GM19395 (cell line): ENCODE measurements at regions not wholly inside any gene's neighbourhood (a gene's known extent, or its start where the extent isn't known, plus 50 kb on each side); places are given as distances from the start of the nearest gene placed in this dataset.

Experiments used
- ATAC-seq: cut with Tn5 transposase; IDR thresholded peaks from one replicate; pipeline ENCODE4 v1.9.1; 2021; ENCODE audit warnings: mild to moderate bottlenecking, moderate library complexity; ENCODE audit not compliant: unreplicated experiment

DNA sequence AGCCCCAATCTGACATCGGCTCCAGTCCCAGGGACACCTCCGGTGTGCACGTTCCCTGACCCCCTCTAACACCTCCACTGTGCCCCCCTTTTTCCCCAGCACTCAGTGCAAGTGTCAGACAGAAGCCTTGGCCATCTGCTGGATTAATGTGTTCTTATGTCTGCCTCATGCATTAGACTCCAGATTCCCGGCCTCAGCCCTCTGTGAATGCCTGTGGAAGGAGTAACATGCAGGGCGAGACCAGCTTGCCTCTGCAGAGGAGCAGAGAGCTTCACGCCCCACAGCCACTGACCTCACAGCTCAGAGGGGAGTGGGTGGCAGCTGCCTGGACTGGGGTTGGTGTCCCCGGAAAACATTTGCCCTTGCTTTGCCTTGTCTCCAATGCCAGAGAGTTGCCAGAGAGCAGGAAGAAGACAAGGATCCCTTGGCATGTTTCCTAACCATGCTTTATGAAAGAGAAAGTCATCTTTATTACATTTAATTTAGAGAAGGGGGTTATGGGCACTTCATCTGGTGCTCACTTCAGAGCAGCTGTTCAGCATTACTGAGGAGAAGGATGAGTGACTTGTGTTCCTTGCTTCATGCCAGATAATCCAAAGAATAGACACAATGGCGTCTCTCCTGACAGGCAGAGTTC, 91.6 kb upstream of the CXCL12 start:
- ATAC-seq, result no peak

DNA sequence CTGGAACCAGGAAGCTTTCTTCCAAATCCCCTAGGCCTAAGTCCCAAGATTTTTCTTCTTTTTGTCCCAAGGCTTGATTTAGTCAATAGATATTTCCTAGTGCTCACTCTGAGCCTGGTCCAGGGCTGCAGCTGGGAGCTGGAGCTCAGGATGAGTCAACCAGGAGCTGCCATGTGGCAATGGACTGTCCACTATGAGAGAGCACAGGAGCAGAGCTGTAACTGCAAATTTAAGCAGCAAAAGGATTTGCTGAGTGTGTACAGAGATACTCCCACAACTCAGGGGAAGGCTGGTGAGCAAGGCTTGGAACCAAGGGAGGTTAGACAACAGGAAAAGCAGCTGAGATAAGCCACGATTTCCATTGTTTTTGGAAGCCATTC, 92.1 kb upstream of the CXCL12 start:
- ATAC-seq, result no peak

DNA sequence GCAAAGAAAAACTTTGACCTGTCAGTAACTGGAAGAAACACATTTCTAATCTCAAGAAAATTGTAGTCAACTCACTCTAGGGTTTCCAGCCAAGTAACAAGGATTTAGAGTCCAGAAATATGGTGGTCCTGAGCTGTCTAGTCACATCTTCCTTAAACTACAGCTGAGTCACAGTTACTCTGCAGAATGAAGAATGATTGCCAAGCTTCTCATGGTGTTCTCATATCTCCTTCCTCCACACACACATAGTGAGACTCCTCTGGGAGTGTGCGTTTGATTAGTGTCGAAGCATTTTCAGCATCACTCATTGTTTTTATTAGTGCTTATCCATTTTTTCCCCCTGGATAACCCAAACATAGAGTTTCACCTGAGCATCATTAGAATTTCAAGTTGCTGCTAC, 93.1 kb upstream of the CXCL12 start:
- no peak for ATAC-seq

DNA sequence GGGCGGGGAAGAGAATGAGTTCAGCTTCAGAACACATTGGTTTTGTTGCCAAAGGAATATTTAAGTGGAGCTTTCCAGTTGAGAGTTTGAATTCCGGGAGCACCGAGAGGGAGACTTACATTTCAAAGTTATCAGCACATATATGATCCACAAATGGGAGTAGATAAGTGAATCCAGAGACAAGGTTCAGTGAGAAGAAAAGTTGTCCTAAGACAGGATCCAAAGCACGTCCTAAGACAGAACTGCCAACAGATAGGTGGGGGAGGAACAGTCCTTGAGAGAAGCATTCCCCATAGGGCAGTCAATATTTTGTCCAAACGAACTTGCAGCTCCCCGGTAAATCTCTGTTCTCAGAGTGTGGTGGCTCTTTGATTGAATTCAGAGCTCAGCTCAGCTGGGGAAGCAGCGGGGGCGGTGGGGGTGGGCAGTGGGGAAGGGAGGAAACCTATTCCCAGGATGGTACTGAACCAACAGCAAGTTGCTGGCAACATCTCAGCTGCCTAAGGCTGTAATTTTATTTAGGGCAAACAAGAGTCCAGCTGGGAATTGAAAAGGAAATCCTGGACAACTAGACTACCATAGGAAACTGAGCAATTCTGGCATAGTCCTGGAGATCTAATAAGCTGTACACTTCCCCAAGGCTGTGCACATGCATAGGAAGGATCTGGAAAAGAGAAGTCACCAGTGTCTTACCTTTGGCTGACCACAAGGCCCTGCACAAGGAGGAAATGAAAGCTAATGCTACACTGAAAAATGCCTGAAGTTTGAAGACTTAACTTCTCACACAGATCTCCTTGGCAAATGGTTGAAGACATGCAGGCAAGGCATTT, 94.2 kb upstream of the CXCL12 start:
- ATAC-seq, result no peak

DNA sequence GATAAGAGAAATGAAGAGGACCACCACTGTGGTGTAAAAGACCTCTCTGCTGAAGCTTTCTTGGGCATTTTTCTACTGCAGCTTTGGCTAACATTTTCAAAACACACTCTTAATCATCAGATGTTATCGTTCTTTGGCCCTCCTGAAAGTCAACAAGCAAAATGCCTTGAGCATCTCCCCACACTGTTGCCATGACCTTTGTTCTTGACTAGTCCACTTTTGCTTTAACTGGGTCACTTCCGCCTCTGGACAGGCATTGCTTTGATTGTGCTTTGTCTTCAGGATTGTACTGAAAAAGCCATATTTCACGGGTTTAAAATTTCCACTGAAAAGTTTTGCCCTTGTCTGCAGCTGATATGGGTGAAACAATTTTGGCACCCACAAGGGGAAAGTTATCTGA, 107.8 kb upstream of the CXCL12 start:
- no peak for ATAC-seq

DNA sequence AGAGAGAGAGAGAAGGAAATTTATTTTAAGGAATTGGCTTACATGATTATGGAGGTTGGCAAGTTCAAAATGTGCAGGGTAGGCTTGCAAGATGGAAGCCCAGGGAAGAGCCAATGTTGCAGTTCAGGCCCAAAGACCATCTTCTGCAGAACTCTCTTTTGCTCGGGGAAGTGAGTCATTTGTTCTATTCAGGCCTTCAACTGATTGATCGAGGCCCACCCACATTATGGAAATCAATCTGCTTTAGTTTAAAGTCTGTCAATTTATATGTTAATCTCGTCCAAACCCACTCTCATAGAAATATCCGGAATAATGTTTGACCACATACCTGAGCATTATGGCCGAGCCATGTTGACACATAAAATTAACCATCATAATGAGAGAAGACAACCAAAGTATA, 113.3 kb upstream of the CXCL12 start:
- no peak for ATAC-seq

DNA sequence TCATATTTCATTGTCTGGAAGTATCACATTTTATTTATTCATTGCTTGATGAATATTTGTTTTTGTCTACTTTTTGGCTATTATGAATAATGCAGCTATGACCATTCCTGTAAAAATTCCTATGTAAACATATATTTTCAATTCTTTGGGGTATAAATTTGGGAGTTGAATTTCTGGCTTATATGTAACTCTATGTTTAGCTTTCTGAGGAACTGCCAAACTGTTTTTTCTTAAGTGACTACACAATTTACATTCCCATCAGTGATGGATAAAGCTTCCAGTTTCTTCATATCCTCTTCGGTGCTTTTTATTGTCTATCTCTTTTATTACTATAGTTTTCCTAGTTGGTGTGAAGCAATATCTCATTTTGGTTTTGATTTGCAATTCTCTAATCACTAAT, 115.6 kb upstream of the CXCL12 start:
- ATAC-seq, result no peak

DNA sequence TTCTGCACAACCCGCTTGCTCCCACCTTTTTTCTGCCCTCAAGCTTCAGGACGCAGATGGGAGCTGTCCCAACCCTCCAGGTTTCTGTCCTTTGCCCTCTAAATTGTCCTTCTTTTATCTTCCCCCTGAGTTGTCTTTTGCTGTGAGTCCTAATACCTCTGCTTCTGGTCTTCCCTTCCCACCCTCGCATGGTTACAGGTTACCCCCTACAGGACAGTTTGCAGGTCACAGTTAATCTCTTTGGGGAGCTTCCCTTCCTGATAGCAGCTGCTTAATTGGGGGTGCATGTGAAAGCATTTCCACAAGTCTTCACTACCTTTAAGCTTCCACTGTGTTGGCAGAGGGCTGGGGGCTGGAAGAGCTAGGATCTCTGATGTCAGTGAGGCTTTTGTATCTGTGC, 121.5 kb upstream of the CXCL12 start:
- ATAC-seq, result no peak

DNA sequence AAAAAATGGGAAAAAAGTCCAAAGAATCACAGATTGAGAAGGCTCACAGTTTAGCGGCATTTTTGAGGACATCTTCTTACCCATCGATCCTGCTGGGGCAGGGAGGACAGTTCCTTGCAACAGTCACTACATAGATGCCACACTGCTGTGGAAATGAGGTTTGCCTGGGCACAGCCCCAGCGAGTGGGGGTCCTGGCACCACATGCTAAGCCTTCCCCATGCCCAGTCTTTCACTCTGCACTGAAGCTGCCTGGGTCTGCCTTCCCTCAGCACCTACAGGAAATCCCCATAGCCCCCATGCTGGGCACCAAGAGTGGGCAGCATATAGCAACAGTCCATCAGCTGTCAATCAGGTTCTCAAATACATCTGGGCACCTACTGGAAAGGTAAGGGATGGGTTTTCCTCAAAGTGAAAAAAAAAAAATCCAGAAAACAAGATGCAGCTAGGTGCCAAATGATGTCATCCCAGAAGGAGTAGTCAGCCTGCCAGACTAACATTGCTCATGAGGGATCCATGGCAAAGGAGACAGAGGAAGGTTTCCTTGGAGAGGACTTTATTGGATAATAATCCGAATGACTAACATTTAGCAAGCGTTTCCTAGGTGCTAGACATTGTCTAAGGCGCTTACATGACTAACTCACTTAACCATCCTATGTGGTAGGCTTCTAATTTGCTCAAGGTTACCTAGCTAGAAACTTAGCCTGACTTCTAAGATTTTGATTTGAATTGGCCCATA, 125.7 kb upstream of the CXCL12 start:
- ATAC-seq, result no peak

DNA sequence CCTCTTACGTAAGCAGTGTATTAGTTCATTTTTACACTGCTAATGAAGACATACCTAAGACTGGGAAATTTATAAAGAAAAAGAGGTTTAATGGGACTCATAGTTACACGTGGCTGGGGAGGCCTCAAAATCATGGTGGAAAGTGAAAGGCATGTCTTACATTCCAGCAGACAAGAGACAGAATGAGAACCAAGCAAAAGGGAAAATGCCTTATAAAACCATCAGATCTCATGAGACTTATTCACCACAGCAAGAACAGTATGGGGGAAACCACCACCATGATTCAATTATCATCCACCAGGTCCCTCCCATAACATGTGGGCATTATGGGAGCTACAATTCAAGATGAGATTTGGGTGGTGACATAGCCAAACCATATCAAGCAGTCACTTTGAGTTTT, 126.3 kb upstream of the CXCL12 start:
- no peak for ATAC-seq

DNA sequence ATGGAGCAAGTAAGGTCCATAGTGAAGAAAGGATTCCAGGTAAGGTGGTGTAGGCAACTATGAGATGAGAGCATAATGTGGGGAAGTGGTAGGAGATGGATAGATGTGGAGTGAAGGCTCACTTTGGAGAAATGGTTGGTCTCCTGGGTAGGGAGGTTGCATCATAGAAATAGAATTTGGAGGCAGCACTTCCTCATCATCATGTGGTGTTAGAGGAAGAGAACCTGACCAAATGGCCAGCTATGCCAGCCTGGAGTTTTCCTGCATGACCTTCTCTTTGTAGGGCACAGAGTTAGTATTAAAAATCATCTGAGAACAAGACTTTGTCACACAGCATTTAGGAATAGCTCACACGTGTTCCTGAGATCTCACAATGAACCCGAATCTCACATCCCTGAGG, 126.7 kb upstream of the CXCL12 start:
- no peak for ATAC-seq

DNA sequence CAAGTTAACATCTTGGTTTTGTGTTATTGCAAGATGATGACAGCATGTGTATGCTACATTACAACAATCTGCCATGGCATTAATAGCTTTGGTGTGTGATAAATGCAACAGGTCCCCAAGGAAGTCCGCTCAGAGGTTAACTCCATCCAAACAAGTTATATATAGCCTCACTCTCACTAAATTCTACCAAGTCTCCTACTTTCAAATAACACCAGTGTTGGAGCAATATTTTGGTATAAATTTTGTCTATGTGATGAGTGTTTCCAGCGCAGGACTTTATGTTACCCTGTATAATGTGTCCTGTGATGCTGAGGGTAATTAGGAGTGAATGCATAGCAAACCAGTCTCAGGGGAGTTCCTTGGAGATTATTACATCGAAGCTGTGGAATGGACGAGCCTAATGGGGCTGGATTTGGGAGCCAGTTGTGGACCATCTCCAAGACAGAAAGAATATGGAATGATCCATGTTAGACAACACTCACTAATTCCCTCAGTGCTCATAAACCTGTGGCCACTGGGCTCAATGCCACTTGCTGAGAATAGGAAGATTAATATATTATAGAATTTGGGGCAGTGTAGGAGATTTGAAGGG, 127.6 kb upstream of the CXCL12 start:
- ATAC-seq, result no peak

DNA sequence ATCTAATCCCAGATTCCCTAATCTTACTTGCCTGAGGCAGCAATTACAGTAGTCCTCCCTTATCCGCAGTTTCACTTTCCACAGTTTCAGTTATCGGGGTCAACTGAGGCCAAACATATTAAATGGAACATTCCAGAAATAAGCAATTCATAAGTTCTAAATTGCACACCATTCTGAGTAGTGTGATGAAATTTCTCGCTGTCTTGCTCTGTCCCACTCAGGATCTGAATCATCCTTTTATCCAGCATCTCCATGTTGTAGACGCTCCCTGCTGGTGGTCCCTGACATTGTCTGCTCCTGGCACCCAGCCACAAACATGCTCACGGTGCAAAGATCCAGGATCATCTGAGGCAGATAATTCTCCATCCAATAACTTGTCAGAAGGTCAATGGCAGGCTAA, 128.7 kb upstream of the CXCL12 start:
- ATAC-seq, result no peak

DNA sequence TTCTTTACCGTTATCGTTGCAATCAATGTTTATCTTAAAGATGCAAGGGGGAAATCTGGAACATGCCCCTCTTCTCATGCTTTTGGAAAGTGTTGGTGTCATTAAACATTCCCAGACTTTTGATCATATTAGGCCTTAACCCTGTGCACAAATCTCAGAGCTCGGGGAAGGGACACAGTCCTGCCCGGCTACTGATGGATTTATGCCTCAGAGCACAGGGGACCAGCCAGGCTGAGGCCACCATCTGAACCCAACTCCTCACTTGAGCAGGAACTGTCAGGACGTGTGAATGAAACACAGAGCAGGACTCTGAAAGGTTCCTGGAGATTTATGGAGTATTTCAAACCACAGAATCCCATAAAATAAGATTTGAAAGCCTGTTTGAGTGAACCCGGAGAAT, 132.0 kb upstream of the CXCL12 start:
- ATAC-seq, result no peak

DNA sequence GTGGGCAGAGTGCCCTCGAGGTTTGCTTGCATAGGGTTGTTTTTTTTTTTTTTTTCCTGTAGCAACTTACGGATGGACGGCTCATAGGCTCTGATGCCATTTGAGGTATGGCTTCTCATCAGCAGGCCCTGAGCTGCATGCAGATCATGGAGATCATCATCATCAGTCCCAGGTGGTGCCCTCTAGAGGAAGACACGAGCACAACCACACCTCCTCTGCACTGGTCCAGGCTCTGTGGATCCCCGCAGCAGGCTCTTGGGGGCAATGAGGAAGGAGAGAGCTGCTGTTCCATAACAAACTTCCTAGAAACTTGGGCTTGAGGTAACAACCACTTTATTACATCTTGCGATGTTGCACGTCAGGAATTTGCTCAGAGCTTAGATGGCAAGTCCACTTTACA, 132.7 kb upstream of the CXCL12 start:
- no peak for ATAC-seq

DNA sequence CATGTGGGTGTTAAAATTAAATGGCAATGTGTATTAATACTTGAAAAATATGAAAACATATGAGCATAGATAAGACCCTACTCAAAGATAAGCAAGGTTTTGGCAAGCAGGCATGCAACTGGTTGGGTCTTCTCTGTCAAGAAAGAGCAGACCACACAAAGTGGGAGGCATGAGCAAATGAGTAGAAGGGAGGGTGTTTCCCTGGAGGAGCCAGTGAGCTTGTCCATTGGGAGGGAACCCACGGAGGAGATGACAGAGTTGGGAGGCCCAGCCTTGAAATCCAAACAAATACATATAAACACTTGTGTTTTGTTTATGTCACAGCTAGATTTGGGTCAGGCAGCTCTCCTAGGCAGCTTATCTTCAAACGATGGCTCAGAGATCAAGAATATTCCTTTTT, 134.5 kb upstream of the CXCL12 start:
- no peak for ATAC-seq

DNA sequence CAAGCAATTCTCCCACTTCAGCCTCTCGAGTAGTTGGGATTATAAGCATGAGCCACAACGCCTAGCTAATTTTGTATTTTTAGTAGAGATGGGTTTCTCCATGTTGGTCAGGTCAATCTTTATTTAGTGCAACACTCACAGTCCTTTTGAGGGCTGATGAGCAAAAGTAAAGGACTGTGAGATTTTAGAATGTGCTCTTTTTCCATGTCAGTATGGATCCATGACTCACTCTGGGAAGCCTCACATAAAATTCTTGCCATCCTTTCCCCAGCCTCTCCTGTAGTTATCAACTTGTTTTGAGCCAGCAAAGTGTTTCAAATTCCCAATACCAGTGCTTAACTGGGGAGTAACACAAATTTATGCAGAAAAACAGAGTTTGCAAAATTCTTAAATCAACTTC, 135.8 kb upstream of the CXCL12 start:
- ATAC-seq, result no peak

DNA sequence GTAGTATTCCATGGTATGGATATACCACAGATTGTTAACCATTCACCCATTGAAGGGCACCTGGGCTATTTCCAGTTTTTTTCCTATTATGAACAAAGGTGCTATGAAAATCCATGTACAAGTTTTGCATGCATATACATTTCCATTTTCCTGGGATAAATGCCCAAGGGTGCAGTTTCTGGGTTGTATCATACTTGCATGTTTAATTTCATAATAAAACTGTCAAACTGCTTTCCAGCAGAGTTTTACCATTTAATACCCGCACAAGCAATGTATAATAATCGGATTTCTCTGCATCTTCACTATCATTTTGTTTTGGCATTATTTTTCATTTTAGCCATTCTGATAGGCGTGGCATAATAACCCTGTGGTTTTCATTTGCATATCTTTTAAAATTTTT, 154.3 kb upstream of the CXCL12 start:
- no peak for ATAC-seq

DNA sequence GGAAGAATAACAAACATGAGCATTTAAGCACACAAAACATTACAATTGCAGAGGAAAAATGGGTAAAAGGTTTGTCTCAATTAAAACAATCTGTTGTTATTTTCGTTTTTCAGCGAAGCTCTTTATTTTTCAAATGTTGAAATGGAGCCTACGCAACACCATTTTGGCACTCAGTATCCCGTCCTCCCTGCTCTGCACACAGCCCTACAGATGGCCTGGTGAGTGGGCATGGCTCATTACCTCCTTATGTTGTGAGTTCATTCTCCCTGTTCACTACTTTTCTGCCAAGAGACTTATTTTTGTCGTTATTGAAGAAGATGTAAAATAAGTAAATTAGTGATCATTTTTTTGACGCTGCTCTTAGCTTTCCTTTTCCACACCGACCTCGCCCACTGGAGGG, 167.8 kb upstream of the CXCL12 start:
- no peak for ATAC-seq

DNA sequence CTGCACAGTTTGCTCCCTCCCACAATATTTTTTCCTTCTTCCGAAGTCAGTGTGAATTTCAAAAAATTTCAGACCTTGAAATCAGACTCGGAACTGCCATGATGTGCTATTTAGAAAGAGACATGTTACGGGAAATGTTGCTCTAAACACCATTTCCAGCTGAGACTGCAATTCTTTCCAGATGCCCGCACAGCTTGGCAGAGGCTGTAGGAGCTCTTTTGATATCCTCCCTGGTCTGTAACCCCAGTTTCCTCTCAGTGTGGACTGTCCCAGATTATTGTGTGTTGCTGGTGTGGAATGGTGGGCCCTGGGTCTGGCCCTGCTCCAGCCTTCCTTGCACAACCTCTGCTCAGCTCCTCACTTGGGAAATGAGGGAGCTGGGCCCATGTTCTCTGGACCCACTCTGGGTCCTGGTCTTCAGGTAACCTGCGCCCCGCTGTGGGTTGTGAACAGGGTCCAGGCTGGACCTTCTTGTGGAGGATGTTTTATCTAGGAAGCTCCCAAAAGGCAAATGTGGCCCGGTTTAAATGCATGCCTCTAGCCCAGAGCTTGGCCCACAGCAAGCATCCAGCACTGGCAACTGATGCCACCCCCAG, 172.8 kb upstream of the CXCL12 start:
- no peak for ATAC-seq

DNA sequence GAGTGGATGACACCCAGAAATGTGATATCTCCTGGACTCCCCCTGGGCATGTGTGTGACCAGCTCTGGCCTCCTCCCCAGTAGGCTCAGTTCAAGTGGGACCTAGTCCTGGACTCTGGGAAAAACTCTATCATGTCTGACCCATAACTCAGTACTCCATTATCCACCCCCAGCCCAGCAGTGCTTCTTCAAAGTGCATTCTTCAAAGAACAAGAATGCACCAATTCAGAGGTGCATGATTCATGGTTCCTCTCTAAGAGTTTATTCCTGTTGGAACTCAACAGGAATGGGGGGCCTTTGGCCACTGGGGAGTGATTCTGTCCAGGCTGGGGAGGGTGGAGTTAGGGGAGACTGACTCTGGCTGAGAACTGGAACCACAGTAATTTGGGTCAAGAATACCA, 173.6 kb upstream of the CXCL12 start:
- no peak for ATAC-seq
